Smooth muscle cell (in vitro differentiated cells): ENCODE measurements at regions not wholly inside any gene's neighbourhood (a gene's known extent, or its start where the extent isn't known, plus 50 kb on each side); places are given as distances from the start of the nearest gene placed in this dataset.

Experiments used
- DNase-seq: peaks from one replicate; lab custom pipeline; 2025; ENCODE audit not compliant: unreplicated experiment; lab: John Stamatoyannopoulos, UW
- H2AFZ ChIP-seq: fragments of 200-600 bp; sonication (generic); 2 replicates; pipeline ENCODE4 v1.6.0; 2016; ENCODE audit warnings: antibody characterized with exemption, low read depth, mild to moderate bottlenecking
- H3F3A ChIP-seq: fragments of 200-600 bp; sonication (generic); 2 replicates; pipeline ENCODE4 v1.6.0; 2017; ENCODE audit warnings: antibody characterized with exemption, low read depth
- H3K27ac ChIP-seq: fragments of 200-600 bp; sonication (generic); 2 replicates; pipeline ENCODE4 v1.5.1; 2016; ENCODE audit warnings: low read depth, mild to moderate bottlenecking
- H3K27me3 ChIP-seq: fragments of 200-600 bp; sonication (generic); 2 replicates; pipeline ENCODE4 v1.6.1; 2016; ENCODE audit warnings: low read depth, mild to moderate bottlenecking
- H3K36me3 ChIP-seq: fragments of 200-600 bp; sonication (generic); 2 replicates; pipeline ENCODE4 v1.5.1; 2016; ENCODE audit warnings: low read depth
- H3K4me1 ChIP-seq: fragments of 200-600 bp; sonication (generic); 2 replicates; pipeline ENCODE4 v1.5.1; 2016; ENCODE audit warnings: low read depth
- H3K4me2 ChIP-seq: fragments of 200-600 bp; sonication (generic); 2 replicates; pipeline ENCODE4 v1.6.0; 2016; ENCODE audit warnings: mild to moderate bottlenecking
- H3K4me3 ChIP-seq: fragments of 200-600 bp; sonication (generic); 2 replicates; pipeline ENCODE4 v1.5.1; 2016; ENCODE audit warnings: mild to moderate bottlenecking
- H3K79me2 ChIP-seq: fragments of 200-600 bp; sonication (generic); 2 replicates; pipeline ENCODE4 v1.6.0; 2016; ENCODE audit warnings: low read depth, mild to moderate bottlenecking
- H3K9ac ChIP-seq: fragments of 200-600 bp; sonication (generic); 2 replicates; pipeline ENCODE4 v1.6.0; 2016; ENCODE audit warnings: low read depth
- H3K9me3 ChIP-seq: fragments of 200-600 bp; sonication (generic); replicated peaks from 2 replicates; pipeline ENCODE4 v1.5.1; 2016; ENCODE audit warnings: low read depth
- H4K20me1 ChIP-seq: fragments of 200-600 bp; sonication (generic); 2 replicates; pipeline ENCODE4 v1.6.0; 2016; ENCODE audit warnings: low read depth
- CTCF ChIP-seq: fragments of 200-600 bp; sonication (generic); IDR thresholded peaks from 2 replicates; pipeline ENCODE4 v1.5.1; 2017; ENCODE audit warnings: borderline replicate concordance, mild to moderate bottlenecking, antibody characterized with exemption; ENCODE audit not compliant: insufficient read depth, poor library complexity, severe bottlenecking
- WGBS: methylation state at CpG from one replicate; pipeline ENCODE4 v1.1.7; 2016; ENCODE audit warnings: low lambda C conversion rate; 5-methylcytosine and 5-hydroxymethylcytosine counted together

DNA sequence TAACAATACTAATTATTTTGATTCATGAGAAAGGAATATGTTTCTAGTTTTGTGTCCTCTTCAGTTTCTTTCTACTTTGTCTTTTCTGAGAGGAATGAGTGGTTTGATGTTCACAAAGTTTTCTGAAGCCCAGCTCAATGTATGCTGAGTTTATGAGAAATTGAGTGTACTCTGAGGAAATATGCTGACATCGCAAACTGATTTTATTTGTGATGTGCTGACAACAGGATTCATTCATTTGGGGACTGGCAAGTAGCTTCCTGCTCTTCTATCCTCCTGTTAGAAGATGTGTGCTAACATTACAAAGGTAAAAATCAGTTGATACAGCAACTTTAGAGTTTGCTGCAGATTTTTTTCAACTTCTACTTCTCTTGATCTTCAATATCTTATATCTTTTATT is 403.2 kb upstream of the CDH19 start:
- Histone ChIP-seq H3K27me3 (no peaks in the 10 kb centered on the region), H3K4me2 (no peak overlapping the region), H3K79me2 (no peaks in the 10 kb centered on the region), H2AFZ (no peak overlapping the region), H3K4me1 (no peaks in the 10 kb centered on the region), H3K27ac (no peak overlapping the region), H3F3A (no peaks in the 10 kb centered on the region), H3K9ac (no peak overlapping the region), H4K20me1 (no peaks in the 10 kb centered on the region), H3K36me3 (no peaks in the 10 kb centered on the region), H3K4me3 (no peak overlapping the region), H3K9me3 (no peaks in the 10 kb centered on the region)
- TF ChIP-seq CTCF = no peak
- DNase-seq = no peak
- 86% methylated on average over 1 of the region's 1 CpG for WGBS

DNA sequence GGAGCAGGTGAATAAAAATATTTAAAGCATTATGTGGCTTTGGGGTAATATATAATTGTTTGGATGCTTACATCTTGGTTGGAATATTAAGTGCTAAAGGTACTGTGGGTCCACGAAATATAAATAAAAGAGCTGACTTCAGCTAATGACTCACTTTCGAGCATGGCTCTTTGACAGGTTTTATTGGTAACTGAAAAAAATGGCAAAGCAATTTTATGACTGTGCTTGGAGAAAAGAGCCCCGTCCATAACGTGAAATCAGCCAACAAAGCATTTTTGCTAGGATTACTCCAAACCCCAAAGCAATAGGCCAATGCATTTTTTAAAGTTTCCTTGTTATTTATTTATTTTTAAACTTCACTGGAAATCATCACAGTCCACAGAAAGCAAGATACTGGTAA is 397.2 kb upstream of the CDH19 start:
- WGBS = 22% methylated on average over 4 of the region's 4 CpGs
- no peaks in the 10 kb centered on the region for H3K4me1 ChIP-seq
- H3K9me3 ChIP-seq = no peaks in the 10 kb centered on the region
- no peak overlapping the region for H3K27ac ChIP-seq
- TF ChIP-seq CTCF = no peak
- H3K4me2 ChIP-seq = no peak overlapping the region
- H3K4me3 ChIP-seq = no peak overlapping the region
- no peaks in the 10 kb centered on the region for H3F3A ChIP-seq
- H4K20me1 ChIP-seq = no peaks in the 10 kb centered on the region
- H2AFZ ChIP-seq = no peak overlapping the region
- no peak overlapping the region for H3K9ac ChIP-seq
- no peak for DNase-seq
- H3K27me3 ChIP-seq = no peaks in the 10 kb centered on the region
- no peaks in the 10 kb centered on the region for H3K79me2 ChIP-seq
- no peaks in the 10 kb centered on the region for H3K36me3 ChIP-seq

DNA sequence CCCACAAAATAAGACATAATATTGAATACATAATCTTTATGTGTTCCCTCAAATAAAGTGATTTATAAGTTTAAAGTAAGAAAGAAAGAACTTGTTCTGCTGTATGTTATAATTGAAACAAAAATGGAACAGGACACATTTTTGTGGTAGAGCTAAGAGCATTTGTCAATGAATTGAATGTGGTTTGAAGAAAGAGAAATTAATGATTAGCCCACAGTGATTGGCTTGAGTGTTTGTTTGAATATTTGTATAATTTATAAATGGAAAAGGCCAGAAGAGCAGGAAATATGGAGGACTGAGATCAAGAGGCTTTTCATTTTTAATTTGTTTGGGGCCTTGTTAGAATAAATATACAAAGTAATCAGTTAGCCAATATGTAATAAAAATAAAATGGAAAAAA is 395.1 kb upstream of the CDH19 start:
- Histone ChIP-seq H3K4me1 (no peaks in the 10 kb centered on the region), H4K20me1 (no peaks in the 10 kb centered on the region), H3F3A (no peaks in the 10 kb centered on the region), H3K4me2 (no peak overlapping the region), H3K79me2 (no peaks in the 10 kb centered on the region), H3K27ac (no peak overlapping the region), H3K4me3 (no peak overlapping the region), H3K9ac (no peak overlapping the region), H2AFZ (no peak overlapping the region), H3K36me3 (no peaks in the 10 kb centered on the region), H3K27me3 (no peaks in the 10 kb centered on the region), H3K9me3 (no peaks in the 10 kb centered on the region)
- TF ChIP-seq CTCF = no peak
- no peak for DNase-seq

DNA sequence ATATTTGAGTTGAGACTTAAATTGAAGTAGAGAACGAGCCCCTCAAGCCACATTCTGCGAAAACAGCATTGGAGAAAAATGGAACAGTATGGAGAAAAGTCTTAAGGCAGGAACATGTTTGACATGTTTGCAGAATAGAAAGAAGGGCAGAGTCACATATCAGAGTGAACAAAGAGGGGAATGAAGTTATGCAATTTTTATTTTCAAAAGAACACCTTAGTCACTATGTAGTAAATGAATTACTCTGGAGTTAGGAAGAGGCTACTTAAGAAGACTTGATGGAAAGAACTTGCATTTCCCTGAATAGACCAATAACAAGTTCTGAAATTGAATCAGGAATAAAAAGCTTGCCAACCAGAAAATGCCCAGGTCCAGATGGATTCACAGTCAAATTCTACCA is 391.4 kb upstream of the CDH19 start:
- no peaks in the 10 kb centered on the region for H3F3A ChIP-seq
- H3K27me3 ChIP-seq = no peaks in the 10 kb centered on the region
- TF ChIP-seq CTCF = no peak
- H3K9ac ChIP-seq = no peak overlapping the region
- 95% methylated on average over 2 of the region's 2 CpGs for WGBS
- no peaks in the 10 kb centered on the region for H3K79me2 ChIP-seq
- no peak overlapping the region for H3K27ac ChIP-seq
- H4K20me1 ChIP-seq = no peaks in the 10 kb centered on the region
- no peak overlapping the region for H3K4me3 ChIP-seq
- DNase-seq = no peak
- H3K9me3 ChIP-seq = no peaks in the 10 kb centered on the region
- H3K4me2 ChIP-seq = no peak overlapping the region
- no peaks in the 10 kb centered on the region for H3K36me3 ChIP-seq
- no peak overlapping the region for H2AFZ ChIP-seq
- H3K4me1 ChIP-seq = no peaks in the 10 kb centered on the region
